Hypothalamus (tissue), 51 donors: ENCODE measurements at regions not wholly inside any gene's neighbourhood (a gene's known extent, or its start where the extent isn't known, plus 50 kb on each side); places are given as distances from the start of the nearest gene placed in this dataset.
A peak's percentile ranks its signal among the peaks of the same experiment; 100 is the strongest.

ENCODE experiments used
- DNase-seq, 51 donors: peaks; one replicate each; lab custom pipeline; 2025; lab: John Stamatoyannopoulos, UW

GRCh38 chr14:54299410-54300363 lies 97.1 kb upstream of the CDKN3 start:
- DNase-seq: no peak

GRCh38 chr14:54300881-54301280 lies 95.9 kb upstream of the CDKN3 start:
- DNase-seq: no peak

- DNase-seq: no peak
Measured at GRCh38 chr14:54301359-54301758, 95.4 kb upstream of the CDKN3 start.

GRCh38 chr14:54306806-54307205 lies 90.0 kb upstream of the CDKN3 start:
- no peak for DNase-seq

- no peak for DNase-seq
Measured at GRCh38 chr14:54309615-54310014, 87.2 kb upstream of the CDKN3 start.

- no peak for DNase-seq
Measured at GRCh38 chr14:54310151-54310850, 86.5 kb upstream of the CDKN3 start.

- DNase-seq: no peak
Measured at GRCh38 chr14:54310851-54311228, 86.0 kb upstream of the CDKN3 start.

GRCh38 chr14:54312166-54312801 lies 84.5 kb upstream of the CDKN3 start:
- no peak for DNase-seq

GRCh38 chr14:54314365-54315104 lies 82.3 kb upstream of the CDKN3 start:
- no peak for DNase-seq

- DNase-seq: no peak
Measured at GRCh38 chr14:54316652-54317051, 80.2 kb upstream of the CDKN3 start.

- no peak for DNase-seq
Measured at GRCh38 chr14:54317391-54317790, 79.4 kb upstream of the CDKN3 start.

GRCh38 chr14:54322246-54322645 lies 74.6 kb upstream of the CDKN3 start:
- DNase-seq: no peak

GRCh38 chr14:54322701-54323337 lies 74.0 kb upstream of the CDKN3 start:
- peak in 2 of 51 donors; percentile 2 to 6 for DNase-seq

GRCh38 chr14:54325766-54326165 lies 71.0 kb upstream of the CDKN3 start:
- no peak for DNase-seq

- peak in 17 of 51 donors; percentile 3 to 49 (median 17) for DNase-seq
Measured at GRCh38 chr14:54329082-54329695, 67.6 kb upstream of the CDKN3 start.

GRCh38 chr14:54330876-54331275 lies 65.9 kb upstream of the CDKN3 start:
- no peak for DNase-seq

- DNase-seq: no peak
Measured at GRCh38 chr14:54331516-54331915, 65.3 kb upstream of the CDKN3 start.

- DNase-seq: no peak
Measured at GRCh38 chr14:54332490-54332889, 64.3 kb upstream of the CDKN3 start.

- no peak for DNase-seq
Measured at GRCh38 chr14:54333511-54333910, 63.3 kb upstream of the CDKN3 start.
